ENCODE measurements at regions not wholly inside any gene's neighbourhood (a gene's known extent, or its start where the extent isn't known, plus 50 kb on each side); places are given as distances from the start of the nearest gene placed in this dataset.

DNA sequence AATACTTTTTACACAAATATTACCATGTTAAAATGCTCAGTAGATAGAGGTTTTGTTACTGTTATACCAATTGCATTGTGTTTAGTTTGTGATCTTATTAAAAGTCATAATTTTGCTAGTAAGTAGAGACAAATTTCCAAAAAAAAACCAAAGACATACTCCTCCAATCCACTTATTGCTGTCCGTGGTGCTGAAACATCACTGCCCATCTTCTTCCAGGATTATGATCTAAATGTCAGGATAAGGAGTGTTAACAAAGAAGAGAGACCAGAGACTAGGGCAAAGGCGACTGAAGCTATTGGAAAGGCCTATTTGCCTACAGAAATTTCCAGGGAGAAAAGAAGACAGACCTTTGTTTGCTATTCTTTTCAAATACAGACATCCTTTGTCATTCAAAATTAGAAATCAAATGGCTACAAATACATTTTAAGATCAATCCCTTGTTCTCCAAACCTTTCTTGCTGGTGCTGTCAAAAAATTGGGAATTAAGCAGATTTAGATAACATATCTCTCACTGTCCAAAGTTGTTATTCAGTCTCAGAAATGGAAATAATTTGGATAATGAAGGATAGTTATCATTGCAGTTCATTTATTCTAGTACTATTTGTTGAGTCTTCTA, 199.7 kb downstream of the C11orf91 start:
- Mint-ChIP-seq H3K27ac (no peak overlapping the region), H3K36me3 (ENCODE audit: low read depth) (no peaks in the 10 kb centered on the region), H3K9me3 (peaks cover 6% of the 10 kb centered on the region), H3K4me3 (no peak overlapping the region), H3K4me1 (ENCODE audit: low read depth) (no peaks in the 10 kb centered on the region), H3K27me3 (peaks cover 15% of the 10 kb centered on the region)

DNA sequence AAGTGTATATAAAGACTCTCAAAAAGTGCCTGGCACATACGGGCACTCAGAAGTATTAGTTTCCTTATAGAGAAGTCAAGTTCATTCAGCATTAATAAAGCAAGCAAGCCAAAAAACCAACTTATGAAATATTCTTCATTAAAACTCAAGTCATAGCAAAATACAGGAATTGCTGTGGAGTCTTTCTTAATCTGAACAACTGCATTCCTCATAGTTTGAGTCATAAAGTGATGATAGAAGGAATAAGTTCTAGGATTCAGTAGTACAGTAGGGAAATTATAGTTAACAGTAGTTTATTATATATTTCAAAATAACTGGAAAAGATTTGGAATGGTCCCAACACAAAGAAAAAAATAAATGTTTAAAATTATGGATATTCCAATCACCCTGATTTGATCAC, 200.3 kb downstream of the C11orf91 start:
- Mint-ChIP-seq H3K9me3 (peaks cover 6% of the 10 kb centered on the region), H3K4me3 (no peak overlapping the region), H3K27me3 (peaks cover 13% of the 10 kb centered on the region), H3K36me3 (ENCODE audit: low read depth) (no peaks in the 10 kb centered on the region), H3K4me1 (ENCODE audit: low read depth) (no peaks in the 10 kb centered on the region), H3K27ac (no peak overlapping the region)

DNA sequence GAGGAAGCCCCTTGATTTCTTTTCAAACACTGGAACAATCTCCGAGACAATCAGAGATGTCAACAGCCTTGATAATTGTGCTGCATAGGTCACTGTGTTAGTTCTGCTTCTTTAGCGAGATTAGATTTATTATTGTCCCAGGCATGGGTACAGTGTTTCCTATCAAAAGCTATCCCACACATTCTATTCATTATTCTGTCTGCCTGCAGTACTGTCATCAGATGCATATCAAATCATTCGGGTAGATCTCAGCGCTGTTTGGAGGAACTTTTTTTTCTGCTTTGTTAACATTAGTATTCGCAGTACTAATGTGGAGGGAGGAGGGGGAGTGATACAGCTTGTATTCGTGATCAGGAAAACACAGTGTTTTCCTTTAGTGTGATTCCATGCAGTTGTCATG, 208.0 kb downstream of the C11orf91 start:
- Mint-ChIP-seq H3K4me3 (no peak overlapping the region), H3K36me3 (ENCODE audit: low read depth) (no peaks in the 10 kb centered on the region), H3K27ac (no peak overlapping the region), H3K4me1 (ENCODE audit: low read depth) (no peaks in the 10 kb centered on the region), H3K27me3 (peaks cover 20% of the 10 kb centered on the region), H3K9me3 (peaks cover 6% of the 10 kb centered on the region)

DNA sequence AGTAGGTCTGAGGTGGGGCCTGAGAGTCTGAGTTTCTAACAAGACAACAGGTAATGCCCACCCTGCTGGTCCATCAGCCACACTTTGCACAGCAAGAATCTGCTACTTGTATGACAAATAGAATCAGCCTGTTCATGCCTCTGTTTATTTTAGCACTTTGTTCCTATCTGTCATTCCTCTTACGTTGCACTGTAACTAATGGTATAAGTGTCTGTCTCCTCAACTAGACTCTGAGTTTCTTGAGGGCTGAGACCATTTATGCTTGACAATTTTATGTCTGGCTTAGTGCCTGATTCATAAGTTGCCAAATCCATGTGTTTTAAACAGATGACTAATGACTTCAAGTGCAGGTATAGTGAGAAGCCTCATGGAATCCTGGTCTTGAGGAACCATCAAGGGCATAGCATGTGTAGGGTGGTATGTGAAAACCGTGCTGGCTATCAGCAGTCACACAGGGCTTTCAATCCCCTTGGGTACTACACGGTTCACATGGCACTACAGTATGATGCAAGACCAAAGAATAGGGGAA, 209.7 kb downstream of the C11orf91 start:
- no peak overlapping the region for H3K27ac Mint-ChIP-seq
- no peaks in the 10 kb centered on the region for H3K36me3 Mint-ChIP-seq (ENCODE audit: low read depth)
- H3K9me3 Mint-ChIP-seq: no peaks in the 10 kb centered on the region
- no peaks in the 10 kb centered on the region for H3K4me1 Mint-ChIP-seq (ENCODE audit: low read depth)
- peaks cover 21% of the 10 kb centered on the region for H3K27me3 Mint-ChIP-seq
- no peak overlapping the region for H3K4me3 Mint-ChIP-seq

DNA sequence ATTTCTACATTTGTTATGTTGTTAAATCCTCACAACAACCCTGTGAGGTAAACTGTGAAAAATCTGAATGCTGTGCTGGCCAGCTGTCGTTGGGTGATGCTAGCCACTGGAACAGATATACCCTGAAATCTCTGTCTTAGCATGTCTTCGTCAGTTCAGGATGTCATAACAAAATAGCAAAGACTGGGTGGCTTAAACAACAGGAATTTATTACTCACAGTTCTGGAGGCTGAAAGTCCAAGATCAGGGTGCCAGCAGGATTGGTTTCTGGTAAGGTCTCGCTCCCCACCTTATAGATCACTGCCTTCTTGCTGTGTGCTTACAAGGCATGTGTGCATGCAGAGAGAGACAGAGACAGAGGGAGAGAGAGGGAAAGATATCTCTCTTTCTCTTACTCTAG, 211.7 kb downstream of the C11orf91 start:
- H3K4me1 Mint-ChIP-seq (ENCODE audit: low read depth): no peaks in the 10 kb centered on the region
- no peaks in the 10 kb centered on the region for H3K36me3 Mint-ChIP-seq (ENCODE audit: low read depth)
- H3K4me3 Mint-ChIP-seq: no peak overlapping the region
- H3K9me3 Mint-ChIP-seq: no peaks in the 10 kb centered on the region
- no peak overlapping the region for H3K27ac Mint-ChIP-seq
- peaks cover 30% of the 10 kb centered on the region for H3K27me3 Mint-ChIP-seq

DNA sequence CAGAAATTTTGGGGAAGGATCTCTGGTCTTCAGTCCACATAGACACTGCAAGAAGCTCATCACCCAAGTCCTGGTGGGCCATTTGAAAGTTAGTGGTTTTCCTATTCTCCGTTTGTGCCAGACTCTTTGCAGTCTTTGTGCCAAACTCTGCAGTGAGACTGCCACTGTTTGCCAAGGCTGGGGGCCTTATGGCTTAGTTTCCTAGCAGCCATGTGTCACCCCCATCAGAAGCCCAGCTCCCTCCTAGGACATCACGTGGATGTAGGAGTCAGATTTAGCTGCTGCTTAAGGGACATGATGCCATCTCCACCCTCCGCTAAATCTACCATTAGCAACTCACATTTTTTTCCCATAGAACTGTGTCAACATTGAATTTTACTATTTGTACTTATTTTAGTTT, 220.0 kb downstream of the C11orf91 start:
- H3K27me3 Mint-ChIP-seq: peaks cover 33% of the 10 kb centered on the region
- H3K4me3 Mint-ChIP-seq: no peak overlapping the region
- no peaks in the 10 kb centered on the region for H3K36me3 Mint-ChIP-seq (ENCODE audit: low read depth)
- no peaks in the 10 kb centered on the region for H3K9me3 Mint-ChIP-seq
- H3K4me1 Mint-ChIP-seq (ENCODE audit: low read depth): no peaks in the 10 kb centered on the region
- H3K27ac Mint-ChIP-seq: no peak overlapping the region

DNA sequence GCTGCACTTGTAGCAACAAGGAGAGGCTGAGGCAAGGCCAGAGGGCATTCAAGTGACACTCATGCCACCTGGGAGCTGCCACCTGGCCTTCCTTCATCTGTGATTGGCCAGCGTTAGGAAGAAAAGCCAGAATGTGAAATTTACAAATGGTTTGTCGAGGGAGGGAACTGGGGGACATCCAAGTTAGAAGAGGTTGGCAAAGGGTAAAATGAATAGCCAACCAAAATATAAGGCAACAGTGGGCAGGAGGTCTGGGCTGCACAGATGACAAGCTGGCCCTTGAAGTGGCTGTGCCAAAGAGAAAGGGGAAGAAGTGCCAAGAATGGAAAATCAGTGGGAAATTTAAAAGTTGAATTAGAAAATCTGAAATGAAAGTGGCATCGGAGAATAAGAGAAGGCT, 221.4 kb downstream of the C11orf91 start:
- Mint-ChIP-seq H3K36me3 (ENCODE audit: low read depth) (no peaks in the 10 kb centered on the region), H3K9me3 (no peaks in the 10 kb centered on the region), H3K27me3 (peaks cover 33% of the 10 kb centered on the region), H3K27ac (no peak overlapping the region), H3K4me3 (no peak overlapping the region), H3K4me1 (ENCODE audit: low read depth) (no peaks in the 10 kb centered on the region)

DNA sequence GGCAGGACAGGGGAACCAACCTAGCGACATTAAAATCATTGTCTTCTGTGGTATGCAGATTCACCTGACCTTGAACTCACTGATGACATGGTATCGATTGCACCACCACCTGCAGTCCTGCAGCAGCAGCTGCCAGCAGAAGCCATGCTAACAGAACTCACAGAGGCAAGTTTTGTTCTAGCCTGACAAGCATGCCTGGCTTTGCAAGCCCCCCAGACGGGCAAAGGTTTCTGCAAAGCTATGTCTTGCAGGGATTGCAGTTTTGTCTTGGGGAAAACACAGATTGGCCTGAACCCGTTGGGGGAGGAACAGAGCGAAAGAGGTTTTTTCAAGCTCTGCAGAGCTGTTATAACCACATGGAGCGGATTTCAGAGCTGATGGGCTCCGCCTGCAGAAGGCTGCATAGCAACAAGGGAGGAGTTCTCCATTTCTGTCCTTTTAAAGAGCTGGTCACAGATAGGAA, 221.0 kb downstream of the HIPK3 start:
- Mint-ChIP-seq H3K27ac (no peak overlapping the region), H3K27me3 (peaks cover 34% of the 10 kb centered on the region), H3K36me3 (ENCODE audit: low read depth) (no peaks in the 10 kb centered on the region), H3K4me3 (no peak overlapping the region), H3K4me1 (ENCODE audit: low read depth) (no peaks in the 10 kb centered on the region), H3K9me3 (no peaks in the 10 kb centered on the region)

DNA sequence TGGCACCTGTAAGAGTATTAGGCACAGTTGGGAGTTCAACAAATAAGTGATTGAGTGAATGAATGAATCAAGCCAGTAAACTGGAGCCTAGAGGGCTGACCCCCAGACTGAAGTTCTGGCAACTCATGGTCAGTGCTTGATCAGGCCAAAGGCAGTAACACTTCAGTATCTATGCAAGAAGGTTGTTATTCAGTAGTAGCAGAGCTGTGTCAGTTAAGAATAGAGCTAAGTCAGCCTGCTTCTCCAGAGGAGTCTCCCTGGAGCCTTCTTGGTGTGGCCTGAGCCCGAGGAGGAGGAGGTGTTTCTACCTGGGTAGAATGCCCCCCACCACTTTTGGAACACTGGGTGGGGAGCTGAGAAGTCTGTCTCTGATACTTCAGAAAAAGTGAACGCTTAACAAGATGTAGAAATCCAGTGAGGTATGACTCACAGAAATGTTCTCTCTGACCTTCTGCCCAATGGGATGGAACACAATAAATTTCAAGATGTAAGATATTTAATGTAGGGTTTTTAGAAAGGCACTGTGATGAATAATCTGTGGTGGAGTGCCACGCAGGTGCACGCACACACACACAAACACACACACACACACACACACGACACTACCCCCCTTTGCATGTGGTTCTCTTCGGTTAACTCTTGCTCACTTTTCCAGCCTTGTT, 219.9 kb downstream of the HIPK3 start:
- peaks cover 38% of the 10 kb centered on the region for H3K27me3 Mint-ChIP-seq
- H3K27ac Mint-ChIP-seq: no peak overlapping the region
- H3K36me3 Mint-ChIP-seq (ENCODE audit: low read depth): no peaks in the 10 kb centered on the region
- no peaks in the 10 kb centered on the region for H3K4me1 Mint-ChIP-seq (ENCODE audit: low read depth)
- H3K9me3 Mint-ChIP-seq: no peaks in the 10 kb centered on the region
- no peak overlapping the region for H3K4me3 Mint-ChIP-seq

DNA sequence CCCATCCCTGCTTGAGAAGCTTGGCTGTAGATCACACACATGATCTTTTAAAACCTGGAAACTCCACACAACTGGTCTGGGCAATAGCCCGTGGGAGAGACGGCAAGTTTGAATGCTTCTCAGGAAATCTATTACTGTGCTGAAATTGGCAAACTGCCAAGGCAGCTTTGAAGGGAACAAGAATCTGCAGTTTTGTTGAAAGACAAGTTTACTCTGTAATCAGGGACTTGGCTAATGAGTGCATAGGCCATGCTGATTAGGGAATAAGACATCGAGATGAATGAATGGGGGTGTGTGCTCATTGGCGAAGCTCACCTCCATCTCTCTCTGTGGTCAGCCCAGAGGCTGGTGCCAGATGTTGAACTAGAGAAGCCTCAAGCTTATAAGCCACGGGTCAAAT, 218.8 kb downstream of the HIPK3 start:
- H3K27me3 Mint-ChIP-seq: peaks cover 41% of the 10 kb centered on the region
- no peak overlapping the region for H3K27ac Mint-ChIP-seq
- no peak overlapping the region for H3K4me3 Mint-ChIP-seq
- no peaks in the 10 kb centered on the region for H3K36me3 Mint-ChIP-seq (ENCODE audit: low read depth)
- H3K4me1 Mint-ChIP-seq (ENCODE audit: low read depth): no peaks in the 10 kb centered on the region
- no peaks in the 10 kb centered on the region for H3K9me3 Mint-ChIP-seq

DNA sequence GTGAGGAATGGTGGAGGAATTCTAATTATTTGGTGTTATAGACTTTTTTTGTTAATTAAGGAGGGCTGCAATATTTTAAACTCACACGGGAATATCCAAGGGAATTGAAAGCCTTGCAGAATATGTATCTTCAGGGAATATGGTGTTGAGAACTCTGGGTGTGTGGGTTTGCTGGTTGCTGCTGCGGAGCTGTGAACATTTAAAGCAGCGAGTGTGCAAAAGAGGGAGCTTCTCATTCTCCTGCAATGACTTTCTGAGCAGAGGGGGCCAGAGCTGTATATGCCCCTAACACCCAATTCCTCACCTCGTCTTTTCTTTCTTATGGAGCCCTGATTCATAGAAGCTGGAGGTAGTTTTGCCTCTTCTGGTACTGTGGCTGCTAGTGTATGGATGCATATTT, 217.7 kb downstream of the HIPK3 start:
- Mint-ChIP-seq H3K27ac (no peak overlapping the region), H3K4me3 (no peak overlapping the region), H3K9me3 (no peaks in the 10 kb centered on the region), H3K27me3 (peaks cover 39% of the 10 kb centered on the region), H3K4me1 (ENCODE audit: low read depth) (no peaks in the 10 kb centered on the region), H3K36me3 (ENCODE audit: low read depth) (no peaks in the 10 kb centered on the region)

DNA sequence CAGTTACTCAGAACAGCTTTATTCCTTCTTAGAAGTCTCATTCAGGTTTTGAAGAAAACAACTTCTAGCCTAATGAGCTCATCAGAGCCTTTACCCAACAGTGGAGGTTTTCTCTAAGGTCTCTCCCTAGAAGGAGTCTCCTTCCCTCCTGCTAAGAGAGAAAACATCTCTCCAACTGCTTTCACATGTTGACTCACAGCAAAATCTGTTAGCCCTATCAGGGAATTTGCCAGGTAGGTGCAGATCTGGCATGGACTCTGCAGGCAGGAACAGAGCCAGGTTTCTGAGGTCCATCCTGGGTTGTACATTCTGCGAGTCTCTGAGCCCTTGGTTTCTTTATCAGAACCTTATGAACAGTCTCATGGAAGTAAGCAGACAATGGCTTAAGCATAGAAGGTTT, 214.4 kb downstream of the HIPK3 start:
- Mint-ChIP-seq H3K36me3 (ENCODE audit: low read depth) (no peaks in the 10 kb centered on the region), H3K27ac (no peak overlapping the region), H3K4me3 (no peak overlapping the region), H3K4me1 (ENCODE audit: low read depth) (no peaks in the 10 kb centered on the region), H3K27me3 (peaks cover 39% of the 10 kb centered on the region), H3K9me3 (no peaks in the 10 kb centered on the region)

DNA sequence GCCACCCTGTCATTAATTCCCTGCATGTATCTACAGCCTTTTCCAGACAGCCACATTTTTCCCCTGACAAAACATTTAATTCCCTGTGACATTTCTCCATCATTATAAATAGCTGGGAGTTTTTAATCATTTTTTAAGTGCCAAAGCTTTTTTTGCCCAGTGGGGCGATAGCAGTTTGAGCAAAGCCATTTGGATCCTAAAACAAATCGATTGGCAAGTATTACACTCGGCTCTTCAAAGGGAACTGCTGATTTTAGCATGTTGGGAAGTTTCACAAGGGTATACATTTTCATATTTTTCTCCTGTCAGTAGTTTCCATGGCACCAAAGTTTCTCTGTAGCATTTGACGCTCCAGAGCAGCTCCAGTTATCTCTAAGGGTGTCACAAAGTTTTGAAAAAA, 210.8 kb downstream of the HIPK3 start:
- Mint-ChIP-seq H3K9me3 (no peaks in the 10 kb centered on the region), H3K27me3 (peaks cover 27% of the 10 kb centered on the region), H3K4me3 (no peak overlapping the region), H3K4me1 (ENCODE audit: low read depth) (no peaks in the 10 kb centered on the region), H3K27ac (no peak overlapping the region), H3K36me3 (ENCODE audit: low read depth) (no peaks in the 10 kb centered on the region)

DNA sequence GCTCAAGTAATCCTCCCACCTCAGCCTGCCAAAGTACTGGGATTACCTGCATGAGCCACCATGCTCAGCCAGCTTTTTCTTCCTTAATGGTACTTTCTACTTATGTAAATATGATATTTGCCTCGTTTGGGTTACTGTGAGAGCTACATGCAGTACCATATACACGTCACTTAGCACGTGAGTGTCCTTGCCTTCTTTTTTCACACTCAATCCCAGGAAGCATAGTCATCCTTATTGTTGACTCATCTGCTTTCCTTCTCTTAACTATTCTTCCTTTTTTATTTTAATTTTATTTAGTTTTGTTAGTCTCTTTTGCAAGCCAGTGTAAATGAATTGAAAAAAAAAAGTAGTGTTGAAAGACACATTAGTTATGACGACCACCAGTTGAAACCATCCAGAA, 205.9 kb downstream of the HIPK3 start:
- peaks cover 11% of the 10 kb centered on the region for H3K27me3 Mint-ChIP-seq

DNA sequence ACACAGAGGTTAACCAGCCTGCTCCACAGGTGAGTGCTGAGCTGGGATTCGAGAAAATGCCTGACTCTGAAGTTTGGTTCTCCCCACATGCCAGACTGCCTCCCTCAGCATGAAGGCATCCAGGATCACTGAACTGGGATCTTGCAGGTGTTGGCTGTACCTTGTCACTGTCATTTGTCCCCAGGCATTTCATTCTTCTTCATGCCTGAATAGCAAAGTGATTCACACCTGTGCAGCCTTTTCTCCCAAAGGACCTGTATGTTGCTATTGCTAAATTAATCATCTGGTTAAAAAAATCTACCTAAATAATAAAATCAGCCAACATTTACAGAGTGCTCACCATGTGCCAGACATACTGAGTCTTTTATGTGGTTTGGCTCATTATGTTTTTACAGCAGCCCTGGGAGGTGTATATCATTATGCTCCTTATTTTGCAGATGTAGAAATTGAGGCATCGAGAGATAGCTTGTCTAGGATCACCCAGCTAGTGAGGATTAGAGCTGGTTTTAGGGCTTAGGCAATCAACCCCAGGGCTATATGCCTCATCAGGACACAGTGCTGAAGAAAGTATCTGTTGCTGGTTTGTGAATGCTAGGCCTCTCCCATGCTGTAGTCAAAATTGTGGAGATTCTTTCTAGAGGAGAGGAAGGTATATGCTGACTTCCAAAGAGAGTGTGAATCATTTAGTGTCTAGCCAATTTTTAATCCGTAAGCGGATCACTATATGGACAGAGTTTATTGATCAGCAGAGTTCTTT, 204.4 kb downstream of the HIPK3 start:
- H3K27ac Mint-ChIP-seq: no peak overlapping the region
- H3K4me1 Mint-ChIP-seq (ENCODE audit: low read depth): no peaks in the 10 kb centered on the region
- H3K27me3 Mint-ChIP-seq: peaks cover 13% of the 10 kb centered on the region
- no peaks in the 10 kb centered on the region for H3K36me3 Mint-ChIP-seq (ENCODE audit: low read depth)
- H3K9me3 Mint-ChIP-seq: no peaks in the 10 kb centered on the region
- no peak overlapping the region for H3K4me3 Mint-ChIP-seq

More for the DNA sequence above, 205.9 kb downstream of the HIPK3 start:
- Mint-ChIP-seq H3K4me1 (ENCODE audit: low read depth) (no peaks in the 10 kb centered on the region), H3K27ac (no peak overlapping the region), H3K36me3 (ENCODE audit: low read depth) (no peaks in the 10 kb centered on the region), H3K9me3 (no peaks in the 10 kb centered on the region), H3K4me3 (no peak overlapping the region)
